ENCODE measurements at regions not wholly inside any gene's neighbourhood (a gene's known extent, or its start where the extent isn't known, plus 50 kb on each side); places are given as distances from the start of the nearest gene placed in this dataset.

GRCh38 chr2:120597595-120598193 is 138.0 kb upstream of the GLI2 start:
- H4K8ac ChIP-seq (ENCODE audit: extremely low read depth, insufficient read depth, low read length), result peak overlapping the region; percentile 57; the same call in 1 of the 2 replicates
- H2AFZ ChIP-seq (ENCODE audit: low read length), result no peak overlapping the region
- H3K9ac ChIP-seq (replicated peaks in 1 of 4; ENCODE audit: extremely low read depth in 1 of 4, low read depth in 3 of 4, low read length in 3 of 4), result no peak overlapping the region
- no peak overlapping the region for H2BK120ac ChIP-seq (replicated peaks; ENCODE audit: low read depth, low read length)
- no peak overlapping the region for H3K14ac ChIP-seq (ENCODE audit: insufficient read length)
- H2BK20ac ChIP-seq (ENCODE audit: low read length), result no peak overlapping the region
- no peak overlapping the region for H4K91ac ChIP-seq (replicated peaks; ENCODE audit: insufficient read length, low read length)
- H4K5ac ChIP-seq (ENCODE audit: insufficient read length, low read depth, low read length), result no peak overlapping the region
- H3K36me3 ChIP-seq (ENCODE audit: control insufficient read depth in 2 of 4, insufficient read depth in 4 of 4, low read length in 3 of 4), result no peaks in the 10 kb centered on the region
- no peak overlapping the region for H2BK15ac ChIP-seq (ENCODE audit: low read length)
- no peak overlapping the region for H2BK5ac ChIP-seq (ENCODE audit: low read depth, low read length)
- DNase-seq (ENCODE audit: low read depth in 1 of 2, low spot score in 2 of 2) (no peak), FAIRE-seq (no peak)
- ChIA-PET CTCF (ENCODE audit: partially characterized antibody) (interaction anchor here (0.9 to 1.6 kb wide), 6 partner anchors 12 to 295 kb away, joined by 3 to 8 read pairs (median 3); no protein-coding TSS in a partner anchor), POLR2A (ENCODE audit: partially characterized antibody) (no interaction called here)
- TF ChIP-seq ASH2L (IDR thresholded peaks at IDR 0.05; ENCODE audit: low read length) (no peak), ZNF274 (IDR thresholded peaks at IDR 0.05; ENCODE audit: borderline replicate concordance, extremely low read depth, low read length) (no peak), RNF2 (IDR thresholded peaks at IDR 0.05; ENCODE audit: borderline replicate concordance, low read depth, low read length, missing control alignments, poor library complexity, severe bottlenecking) (no peak), SRF (IDR thresholded peaks at IDR 0.05; ENCODE audit: low read depth, low read length) (no peak), SIX5 (IDR thresholded peaks at IDR 0.05; ENCODE audit: low read depth, low read length) (no peak), USF2 (IDR thresholded peaks at IDR 0.05; ENCODE audit: low read length) (no peak), NANOG (IDR thresholded peaks at IDR 0.05; ENCODE audit: insufficient read depth, low read depth, low read length, poor library complexity, severe bottlenecking) (no peak), TBP (IDR thresholded peaks at IDR 0.05; ENCODE audit: low read depth, low read length) (no peak), KDM5A (IDR thresholded peaks at IDR 0.05; ENCODE audit: low read length) (no peak), EZH2 (IDR thresholded peaks at IDR 0.05; ENCODE audit: low read depth, low read length, severe bottlenecking) (no peak), HDAC2 (IDR thresholded peaks at IDR 0.05; ENCODE audit: borderline replicate concordance in 1 of 2, low read depth in 2 of 2, low read length in 2 of 2) (no peak), EGR1 (IDR thresholded peaks at IDR 0.05; ENCODE audit: borderline replicate concordance, low read depth, low read length) (no peak)
- no peak overlapping the region for H3K4me2 ChIP-seq (ENCODE audit: insufficient read depth in 1 of 2, low read depth in 2 of 2, low read length in 2 of 2)
- no peak overlapping the region for H3K18ac ChIP-seq (ENCODE audit: extremely low read depth, low read length)
- peak overlapping the region; percentile 60; the same call in 1 of the 2 replicates for H2BK12ac ChIP-seq (ENCODE audit: low read depth, low read length)
- no peaks in the 10 kb centered on the region for H3K79me2 ChIP-seq (ENCODE audit: control insufficient read depth in 1 of 2, insufficient read depth in 2 of 2, low read length in 2 of 2)
- no peaks in the 10 kb centered on the region for H3K79me1 ChIP-seq (ENCODE audit: low read depth, low read length)
- peaks cover 0 to 7% (median 1%) of the 10 kb centered on the region in 4 experiments; a peak in 2 of 7 replicates for H3K27me3 ChIP-seq (replicated peaks in 1 of 4; ENCODE audit: control insufficient read depth in 3 of 4, extremely low read depth in 1 of 4, insufficient read depth in 3 of 4, low read length in 3 of 4)
- WGBS, 2 experiments (ENCODE audit: extremely low coverage in 1 of 2, insufficient coverage in 1 of 2, insufficient read length in 1 of 2, insufficient replicate concordance in 2 of 2, low coverage in 1 of 2, low lambda C conversion rate in 2 of 2, missing lambda C conversion rate in 1 of 2), result 95% methylated on average over 19 of the region's 19 CpGs; no CpG with 5 or more reads in 1 of the 2 experiments
- no peak overlapping the region for H3K27ac ChIP-seq (ENCODE audit: low read depth, low read length)
- no peaks in the 10 kb centered on the region for H4K20me1 ChIP-seq (replicated peaks in 1 of 2; ENCODE audit: control insufficient read depth in 1 of 2, insufficient read depth in 2 of 2, low read length in 2 of 2)
- no peak overlapping the region for H3K4ac ChIP-seq (replicated peaks; ENCODE audit: insufficient read length, low read depth, low read length)
- H3K23me2 ChIP-seq (ENCODE audit: low read depth, low read length), result no peaks in the 10 kb centered on the region
- H3K4me1 ChIP-seq (replicated peaks in 1 of 4; ENCODE audit: control insufficient read depth in 3 of 4, insufficient read depth in 4 of 4, low read length in 3 of 4), result peaks cover 4 to 12% (median 9%) of the 10 kb centered on the region in 4 experiments
- no peaks in the 10 kb centered on the region for H3K9me3 ChIP-seq (ENCODE audit: insufficient read depth in 2 of 2, low read depth in 1 of 2, low read length in 1 of 2)
- no peak overlapping the region for H2AK5ac ChIP-seq (ENCODE audit: low read depth, low read length)
- no peak overlapping the region for H3K4me3 ChIP-seq (ENCODE audit: extremely low read depth in 1 of 4, insufficient read depth in 2 of 4, low read depth in 3 of 4, low read length in 4 of 4)
- no peak overlapping the region for H3K56ac ChIP-seq (replicated peaks; ENCODE audit: insufficient read length, low read depth, low read length)
- H3K23ac ChIP-seq (ENCODE audit: insufficient read length), result no peak overlapping the region
